NCI-H460 (cell line): ENCODE measurements at regions not wholly inside any gene's neighbourhood (a gene's known extent, or its start where the extent isn't known, plus 50 kb on each side); places are given as distances from the start of the nearest gene placed in this dataset.
"Not testable (repeated sequence)": the region's sequence is repeated elsewhere in the genome, so short reads cannot be mapped to it uniquely, and the experiment has no call there.

Experiments
- DNase-seq: peaks from one replicate; pipeline ENCODE4 v3.0.0-alpha.2; 2016; ENCODE audit warnings: low read depth; ENCODE audit errors: extremely low read depth

DNA sequence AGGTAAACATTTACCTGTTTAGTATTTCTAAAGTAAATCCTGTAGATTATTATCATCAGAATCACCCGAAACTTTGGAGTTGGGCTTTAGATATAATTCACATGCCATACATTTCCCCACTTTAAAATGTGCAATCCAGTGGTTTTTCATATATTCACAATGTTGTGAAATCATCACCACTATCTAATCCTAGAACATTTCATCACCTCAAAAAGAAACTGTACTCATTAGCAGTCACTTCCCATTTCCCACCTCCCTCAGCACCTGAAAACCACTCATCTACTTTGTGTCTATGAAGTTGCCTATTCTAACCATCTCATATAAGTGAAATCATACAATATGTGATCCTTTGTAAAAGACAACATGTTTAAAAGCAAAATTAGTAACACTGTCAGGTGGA is 182.6 kb downstream of the FZD1 start:
- DNase-seq: no peak

DNA sequence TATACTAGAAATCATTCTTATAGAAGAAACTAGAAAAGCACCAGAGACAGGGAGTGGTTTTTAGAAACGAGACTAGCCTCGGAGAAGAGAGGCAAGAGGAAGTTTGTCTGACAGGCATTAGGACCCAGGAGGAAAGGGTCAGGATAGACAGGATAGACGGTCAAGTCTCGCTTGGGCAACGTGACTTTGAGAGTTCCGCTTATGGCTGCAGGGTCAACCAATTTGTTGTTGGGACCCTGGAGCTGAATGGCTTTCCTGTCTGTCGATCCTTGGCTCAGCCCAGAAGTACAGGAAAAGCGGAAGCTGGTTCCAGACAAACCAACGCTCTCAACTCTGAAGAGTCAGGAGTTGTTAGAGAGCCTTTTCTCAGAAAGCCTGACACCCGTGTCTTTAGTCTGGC is 191.2 kb downstream of the FZD1 start:
- DNase-seq: no peak

DNA sequence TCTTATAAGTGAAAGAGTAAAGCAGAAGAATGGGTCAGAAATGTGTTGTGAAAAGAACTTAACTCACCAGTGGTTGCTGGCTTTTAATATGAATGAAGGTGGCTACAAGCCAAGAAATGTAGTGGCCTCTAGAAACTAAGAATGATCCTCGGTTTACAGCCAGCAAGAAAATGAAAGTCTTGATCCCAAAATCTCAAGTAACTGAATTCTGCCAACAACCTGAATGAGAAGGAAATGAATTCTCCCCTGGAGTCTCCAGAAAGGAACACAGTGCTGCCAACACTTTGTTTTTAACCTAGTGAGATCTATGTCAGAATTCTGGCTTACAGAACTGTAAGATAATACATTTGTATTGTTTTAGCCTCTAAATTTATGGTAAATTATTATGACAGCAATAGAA is 193.0 kb downstream of the FZD1 start:
- no peak for DNase-seq

DNA sequence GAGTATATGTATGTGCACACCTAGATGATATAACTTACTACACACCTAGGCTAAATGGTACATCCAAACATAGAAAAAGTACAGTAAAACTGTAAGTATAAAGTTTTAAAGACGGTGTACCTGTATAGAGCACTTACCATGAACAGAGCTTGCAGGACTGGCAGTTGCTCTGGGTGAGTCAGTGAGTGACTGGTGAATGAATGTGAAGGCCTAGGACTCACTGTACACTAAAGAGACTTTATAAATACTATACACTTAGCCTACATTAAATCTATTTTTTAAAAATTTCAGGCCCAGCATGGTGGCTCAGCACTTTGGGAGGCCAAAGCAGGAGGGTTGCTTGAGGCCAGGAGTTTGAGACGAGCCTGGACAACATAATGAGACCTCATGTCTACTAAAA is 195.3 kb downstream of the FZD1 start:
- DNase-seq: no peak

DNA sequence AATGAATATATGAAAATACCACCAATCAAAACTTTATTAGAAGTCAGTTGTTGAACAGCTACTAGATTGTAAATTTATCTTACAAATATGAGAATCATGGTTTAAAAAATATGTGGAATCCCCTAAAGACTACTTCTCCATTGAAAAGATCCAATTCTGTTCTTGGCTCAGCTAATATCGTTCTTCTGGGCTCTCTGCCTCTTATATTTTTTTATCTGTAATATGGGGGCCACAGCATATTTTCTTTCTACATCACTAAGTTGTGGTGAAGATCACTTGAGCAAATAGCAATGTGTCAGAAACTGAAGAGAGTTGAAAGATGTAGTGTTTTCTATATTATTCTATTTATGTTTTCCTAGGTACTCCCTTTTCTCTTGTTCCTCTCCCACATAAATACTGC is 198.1 kb downstream of the FZD1 start:
- DNase-seq: no peak

DNA sequence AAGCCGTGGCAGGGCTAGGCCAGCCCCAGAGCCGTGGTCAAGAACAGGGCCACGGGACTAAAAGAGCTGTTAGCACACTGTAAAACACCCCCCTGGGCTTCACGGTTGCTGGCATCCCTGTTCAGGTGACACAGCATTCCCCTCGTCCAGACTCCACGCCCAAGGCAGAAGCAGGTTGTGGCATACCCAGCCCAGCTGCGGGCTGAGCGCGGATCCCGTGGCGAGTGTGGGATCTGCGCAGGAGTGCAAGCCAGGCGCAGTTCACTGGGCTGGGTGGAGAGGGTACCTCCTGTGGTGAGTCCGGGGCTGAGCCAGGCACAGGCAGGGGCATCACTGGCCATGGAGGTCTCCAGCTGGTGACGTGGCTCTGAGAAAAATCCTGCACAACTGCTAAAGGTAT is 199.1 kb downstream of the FZD1 start:
- DNase-seq: no peak

DNA sequence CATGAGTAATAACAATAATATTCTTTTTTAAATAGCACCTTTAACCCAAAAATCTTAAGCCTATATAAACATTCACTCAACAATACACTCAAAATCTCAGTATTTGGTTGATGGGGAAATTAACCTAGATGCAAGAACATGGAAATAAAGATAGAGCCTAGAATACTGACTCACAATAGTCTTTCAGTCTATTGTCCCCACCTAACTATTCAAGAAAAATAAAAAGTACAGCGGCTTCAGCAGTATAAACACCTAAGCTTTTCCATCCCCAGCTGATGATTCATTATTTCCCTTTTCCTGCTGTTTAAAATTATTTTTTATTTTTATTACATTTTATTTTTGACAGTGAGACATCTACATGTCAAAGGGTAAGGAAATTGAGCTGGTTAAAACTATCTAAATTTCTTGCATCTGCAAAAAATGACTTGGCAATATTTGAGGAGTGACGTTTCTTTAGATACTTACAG is 201.4 kb downstream of the FZD1 start:
- DNase-seq: no peak

DNA sequence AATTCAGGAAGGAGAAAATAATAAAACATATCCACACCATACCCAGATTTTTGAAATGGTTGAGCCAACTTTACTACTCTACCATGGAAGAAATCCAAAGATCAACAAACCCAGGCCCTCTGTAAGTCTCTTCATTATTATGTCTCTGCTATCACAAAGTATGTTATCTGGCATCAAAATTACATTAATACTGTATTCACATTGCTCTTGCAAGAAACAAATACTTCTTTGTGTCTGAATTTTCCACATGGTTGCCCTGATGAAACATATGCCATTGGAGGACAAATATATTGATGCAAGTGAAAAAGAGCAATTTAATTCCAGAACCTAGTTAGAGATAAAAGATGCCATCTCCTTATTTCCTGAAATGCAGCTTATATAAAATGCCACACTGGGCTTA is 204.0 kb downstream of the FZD1 start:
- no peak for DNase-seq

DNA sequence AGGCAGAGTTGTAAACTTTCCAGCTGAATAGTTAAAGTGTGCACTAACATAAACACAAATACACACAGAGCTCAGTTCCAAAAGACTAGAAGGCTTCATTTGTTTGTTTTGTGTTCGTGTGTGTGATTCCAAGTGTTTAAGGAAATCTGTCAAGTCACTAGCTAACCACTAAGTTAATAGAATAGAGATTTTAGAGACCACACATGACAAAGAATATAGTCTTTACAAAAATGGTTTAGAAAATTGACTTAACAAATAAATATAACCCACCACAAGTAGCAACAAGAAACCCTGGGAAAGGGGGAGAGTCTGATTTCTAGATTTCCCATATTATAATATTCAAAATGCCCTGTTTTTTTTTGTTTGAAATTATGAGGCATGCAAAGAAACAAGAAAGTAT is 209.4 kb downstream of the FZD1 start:
- DNase-seq: no peak

DNA sequence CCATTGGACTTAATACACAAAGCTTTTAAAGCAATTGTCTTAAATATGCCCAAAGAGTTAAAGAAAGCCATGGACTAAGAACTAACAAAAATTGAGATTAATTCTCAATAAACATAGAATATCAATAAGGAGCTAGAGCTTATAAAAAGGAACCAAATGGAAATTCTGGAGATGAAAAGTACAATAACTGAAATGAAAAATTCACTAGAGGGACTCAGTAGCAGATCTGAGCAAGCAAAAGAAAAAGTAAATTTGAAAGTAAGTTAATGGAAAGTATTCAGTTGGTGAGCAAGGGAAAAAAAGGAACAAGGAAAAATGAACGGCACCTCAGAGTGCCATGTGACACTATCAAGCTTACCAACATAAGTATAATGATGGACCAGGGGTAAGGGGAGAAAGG is 209.8 kb downstream of the FZD1 start:
- no peak for DNase-seq

DNA sequence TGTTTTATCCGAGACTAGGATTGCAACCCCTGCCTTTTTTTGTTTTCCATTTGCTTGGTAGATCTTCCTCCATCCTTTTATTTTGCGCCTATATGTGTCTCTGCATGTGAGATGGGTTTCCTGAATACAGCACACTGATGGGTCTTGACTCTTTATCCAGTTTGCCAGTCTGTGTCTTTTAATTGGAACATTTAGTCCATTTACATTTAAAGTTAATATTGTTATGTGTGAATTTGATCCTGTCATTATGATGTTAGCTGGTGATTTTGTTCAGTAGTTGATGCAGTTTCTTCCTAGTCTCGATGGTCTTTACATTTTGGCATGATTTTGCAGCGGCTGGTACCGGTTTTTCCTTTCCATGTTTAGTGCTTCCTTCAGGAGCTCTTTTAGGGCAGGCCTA is 216.2 kb downstream of the FZD1 start:
- not testable (repeated sequence) for DNase-seq

DNA sequence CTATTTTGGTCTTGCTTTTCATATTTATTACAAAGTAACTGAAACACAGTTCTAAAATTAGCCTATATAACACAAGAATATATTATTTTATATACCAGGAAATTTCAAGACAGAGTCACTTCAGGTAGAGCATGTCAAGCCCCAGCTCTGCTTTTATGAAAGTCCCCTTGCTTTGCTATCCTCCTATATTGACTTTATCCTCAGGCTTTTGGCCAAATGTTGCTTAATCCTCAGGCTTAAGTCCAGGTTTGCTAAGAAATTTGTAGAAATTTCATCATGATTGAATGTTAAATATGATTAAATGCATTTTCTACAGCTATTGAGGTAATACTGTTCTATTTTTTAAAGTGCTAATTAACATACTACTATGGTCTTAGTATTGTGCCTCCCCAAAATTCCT is 227.6 kb downstream of the FZD1 start:
- no peak for DNase-seq

DNA sequence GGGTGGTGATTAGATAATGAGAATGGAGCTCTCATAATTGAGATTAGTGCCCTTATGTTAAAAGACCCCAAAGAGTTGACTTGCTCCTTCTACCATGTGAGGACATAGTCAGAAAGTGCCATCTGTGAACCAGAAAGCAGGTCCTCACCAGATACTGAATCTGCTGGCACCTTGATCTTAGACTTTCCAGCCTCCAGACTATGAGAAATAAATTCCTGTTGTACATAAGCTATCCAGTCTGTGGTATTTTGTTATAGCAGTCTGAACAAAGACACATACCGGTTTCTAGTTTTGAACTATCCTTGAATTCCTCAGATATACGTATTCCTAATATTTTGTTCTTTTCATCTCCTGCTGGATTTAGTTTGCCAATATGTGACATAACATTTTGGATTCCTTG is 228.1 kb downstream of the FZD1 start:
- no peak for DNase-seq

DNA sequence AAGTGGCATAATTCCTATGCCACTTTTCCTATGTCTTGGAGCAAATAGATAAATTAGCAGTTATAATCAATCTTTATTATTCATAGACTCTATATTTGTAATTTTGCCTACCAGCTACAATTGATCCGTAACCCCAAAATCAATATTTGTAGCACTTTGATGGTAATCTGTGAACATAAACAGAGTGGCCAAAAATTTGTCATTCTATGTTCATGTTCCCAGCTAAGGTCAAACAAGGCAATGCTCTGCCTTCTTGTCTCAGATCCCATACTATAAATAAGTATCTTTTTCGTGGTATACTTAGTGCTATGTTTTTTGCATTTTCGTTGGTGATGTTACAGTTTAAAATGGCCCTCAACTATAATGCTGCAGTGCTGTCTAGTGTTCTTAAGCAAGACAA is 228.5 kb downstream of the FZD1 start:
- DNase-seq: no peak

DNA sequence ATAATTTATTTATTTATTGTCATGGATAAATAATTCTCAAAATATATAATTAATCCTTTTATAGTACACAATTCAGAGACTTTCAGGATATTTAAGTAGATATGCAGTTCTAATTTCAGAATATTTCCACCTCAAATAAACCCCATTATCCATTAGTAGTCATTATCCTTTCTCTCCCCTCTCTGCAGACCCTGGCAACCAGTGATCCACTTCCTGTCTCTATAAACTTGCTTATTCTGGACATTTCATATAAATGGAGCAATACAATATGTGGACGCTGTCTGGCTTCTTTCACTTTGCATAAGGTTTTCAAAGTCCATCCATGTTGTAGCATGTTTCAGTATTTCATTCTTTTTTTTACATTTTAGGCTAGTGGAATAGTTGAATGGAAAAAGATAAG is 230.2 kb downstream of the FZD1 start:
- no peak for DNase-seq

DNA sequence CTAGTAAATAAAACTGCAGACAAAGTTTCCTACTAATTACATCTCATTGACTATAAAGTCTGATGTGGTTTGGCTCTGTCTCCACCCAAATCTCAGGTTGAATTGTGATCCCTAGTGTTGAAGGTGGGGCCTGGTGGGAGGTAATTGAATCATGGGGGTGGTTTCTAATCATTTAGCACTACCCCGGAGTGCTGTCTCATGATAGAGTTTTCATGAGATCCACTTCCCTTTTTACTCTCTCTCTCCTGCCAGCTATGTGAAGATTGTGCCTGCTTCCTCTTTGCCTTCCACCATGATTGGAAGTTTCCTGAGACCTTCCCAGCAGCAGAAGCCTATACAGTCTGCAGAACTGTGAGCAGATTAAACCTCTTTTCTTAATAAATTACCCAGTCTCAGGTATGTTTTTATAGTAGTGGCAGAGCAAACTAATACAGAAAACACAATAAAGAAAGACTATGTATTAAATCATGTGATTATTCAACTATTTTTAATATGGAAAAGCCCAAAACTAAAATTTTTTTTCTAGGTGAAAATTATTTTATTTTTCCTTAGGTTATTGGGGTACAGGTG is 232.1 kb downstream of the FZD1 start:
- no peak for DNase-seq

DNA sequence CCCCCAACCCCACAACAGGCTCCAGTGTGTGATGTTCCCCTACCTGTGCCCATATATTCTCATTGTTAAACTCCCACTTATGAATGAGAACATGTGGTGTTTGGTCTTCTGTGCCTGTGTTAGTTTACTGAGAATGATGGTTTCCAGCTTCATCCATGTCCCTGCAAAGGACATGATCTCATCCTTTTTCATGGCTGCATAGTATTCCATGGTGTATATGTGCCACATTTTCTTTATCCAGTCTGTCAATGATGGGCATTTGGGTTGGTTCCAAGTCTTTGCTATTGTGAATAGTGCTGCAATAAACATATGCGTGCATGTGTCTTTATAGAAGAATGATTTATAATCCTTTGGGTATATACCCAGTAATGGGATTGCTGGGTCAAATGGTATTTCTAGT is 233.0 kb downstream of the FZD1 start:
- not testable (repeated sequence) for DNase-seq

DNA sequence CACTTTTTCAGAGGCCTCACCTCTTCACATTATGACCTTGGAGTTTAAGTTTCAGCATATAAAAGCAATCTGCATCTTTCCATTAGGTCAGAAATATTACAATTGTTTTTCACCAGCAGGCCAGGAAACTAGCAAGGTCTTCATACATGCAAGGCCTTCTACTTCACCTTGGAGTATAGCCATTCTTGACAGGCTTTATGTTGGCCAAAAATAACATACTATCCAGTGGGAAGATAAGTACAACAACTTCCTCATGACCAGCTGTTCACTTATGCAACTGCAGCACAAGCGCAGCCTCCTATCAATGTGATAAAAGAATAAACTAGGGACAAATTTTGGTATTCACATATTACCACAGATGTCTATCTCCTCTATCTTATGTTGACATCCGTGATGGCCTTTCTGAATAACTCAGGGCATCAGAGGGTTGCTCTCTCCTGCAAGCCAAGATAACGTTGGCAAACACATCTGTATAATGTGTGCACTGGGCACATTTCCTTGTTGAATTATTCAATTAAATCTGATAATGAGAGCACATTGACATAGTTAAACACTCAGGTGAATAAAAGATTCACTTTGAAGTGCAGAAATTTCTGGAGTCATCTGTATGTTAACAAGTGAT is 239.8 kb downstream of the FZD1 start:
- no peak for DNase-seq

DNA sequence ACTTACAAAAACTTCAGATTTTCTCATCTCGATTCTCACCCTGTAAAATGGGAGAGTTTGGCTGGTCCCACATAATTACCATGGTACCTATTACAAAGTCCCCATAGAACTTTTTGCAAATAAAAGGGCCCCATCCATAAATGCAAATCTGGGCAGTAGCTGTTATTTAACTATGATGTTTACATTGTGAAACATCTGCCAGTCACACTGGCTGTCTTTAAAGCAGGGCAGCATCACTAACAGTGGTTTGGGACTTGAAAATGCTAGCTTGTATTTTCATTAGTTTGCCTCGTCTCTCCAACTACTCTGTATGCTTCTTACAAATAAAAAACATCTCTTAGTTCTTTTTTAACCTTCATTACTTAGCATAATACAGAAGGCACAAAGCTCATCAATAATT is 240.7 kb downstream of the FZD1 start:
- DNase-seq: no peak

DNA sequence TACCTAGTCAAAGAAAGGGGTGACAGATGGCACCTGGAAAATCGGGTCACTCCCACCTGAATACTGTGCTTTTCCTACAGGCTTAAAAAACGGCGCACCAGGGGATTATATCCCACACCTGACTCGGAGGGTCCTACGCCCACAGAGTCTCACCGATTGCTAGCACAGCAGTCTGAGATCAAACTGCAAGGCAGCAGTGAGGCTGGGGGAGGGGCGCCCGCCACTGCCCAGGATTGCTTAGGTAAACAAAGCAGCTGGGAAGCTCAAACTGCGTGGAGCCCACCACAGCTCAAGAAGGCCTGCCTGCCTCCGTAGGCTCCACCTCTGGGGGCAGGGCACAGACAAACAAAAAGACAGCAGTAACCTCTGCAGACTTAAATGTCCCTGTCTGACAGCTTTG is 242.7 kb downstream of the FZD1 start:
- DNase-seq: not testable (repeated sequence)

DNA sequence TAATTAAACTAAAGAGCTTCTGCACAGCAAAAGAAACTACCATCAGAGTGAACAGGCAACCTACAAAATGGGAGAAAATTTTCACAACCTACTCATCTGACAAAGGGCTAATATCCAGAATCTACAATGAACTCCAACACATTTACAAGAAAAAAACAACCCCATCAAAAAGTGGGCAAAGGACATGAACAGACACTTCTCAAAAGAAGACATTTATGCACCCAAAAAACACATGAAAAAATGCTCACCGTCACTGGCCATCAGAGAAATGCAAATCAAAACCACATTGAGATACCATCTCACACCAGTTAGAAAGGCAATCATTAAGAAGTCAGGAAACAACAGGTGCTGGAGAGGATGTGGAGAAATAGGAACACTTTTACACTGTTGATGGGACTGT is 247.6 kb downstream of the FZD1 start:
- DNase-seq: not testable (repeated sequence)

DNA sequence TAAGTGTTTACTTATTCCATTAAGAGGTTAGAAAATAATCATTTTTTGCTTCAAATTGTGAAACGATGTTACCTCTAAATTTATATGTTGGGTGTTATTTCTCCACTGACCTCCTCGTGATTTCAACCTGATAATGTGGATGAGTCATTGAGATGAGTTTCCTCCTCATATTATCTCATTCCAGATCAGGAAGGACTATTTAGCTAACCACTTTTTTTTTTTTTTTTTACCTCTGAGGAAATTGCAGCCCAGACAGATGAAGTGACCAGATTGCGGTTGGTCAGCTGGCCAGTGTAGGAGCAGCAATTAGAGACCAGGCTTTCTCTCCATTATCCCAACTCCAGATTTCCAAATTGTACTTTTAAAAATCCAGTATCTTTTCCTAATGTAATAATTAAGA is 248.7 kb downstream of the FZD1 start:
- DNase-seq: no peak

DNA sequence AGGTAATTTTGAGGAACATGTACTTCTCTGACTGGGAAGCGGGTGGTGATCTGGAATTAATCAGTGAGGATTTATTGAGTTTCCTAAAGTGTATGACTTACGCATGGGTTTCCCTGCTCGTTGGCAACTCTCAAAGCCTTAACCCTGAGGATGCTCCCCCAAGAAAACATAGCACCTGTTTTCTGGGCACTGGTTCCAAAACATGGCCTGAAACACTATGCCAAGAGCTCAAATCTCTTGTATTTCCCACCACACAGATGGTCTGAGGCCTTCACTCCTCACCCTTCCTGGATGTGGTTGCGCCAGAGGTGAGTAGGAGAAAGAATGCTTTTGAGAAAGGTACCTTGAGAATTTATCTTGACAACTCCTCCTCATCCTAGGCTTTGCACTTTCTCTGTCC is 250.4 kb downstream of the FZD1 start:
- no peak for DNase-seq
